ENCODE measurements at regions not wholly inside any gene's neighbourhood (a gene's known extent, or its start where the extent isn't known, plus 50 kb on each side); places are given as distances from the start of the nearest gene placed in this dataset.

DNA sequence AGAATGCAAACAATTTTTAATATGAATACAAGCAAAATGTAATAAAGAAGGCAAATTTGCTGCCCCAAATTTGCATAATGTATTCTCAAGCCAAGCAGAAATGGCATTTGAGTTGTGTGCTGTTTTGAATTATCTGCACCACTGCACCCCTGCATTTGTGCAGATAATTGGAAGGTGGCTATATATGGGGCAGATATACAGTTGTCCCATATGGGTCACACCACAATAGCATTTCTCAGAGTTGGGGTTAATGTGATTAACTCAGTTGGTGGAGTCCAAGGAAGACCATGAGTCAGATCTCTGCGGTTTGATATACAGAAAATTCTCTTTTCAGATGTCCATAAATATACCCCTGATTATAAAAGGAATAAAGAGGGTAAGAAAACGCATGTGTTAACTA lies 68.9 kb upstream of the EXOC4 start:
- Histone ChIP-seq H2BK12ac (ENCODE audit: insufficient read length, low read depth, low read length) (no peak overlapping the region), H3K79me2 (ENCODE audit: insufficient read depth, low read length) (no peaks in the 10 kb centered on the region), H4K5ac (ENCODE audit: insufficient read length, low read depth, low read length) (no peak overlapping the region), H4K91ac (ENCODE audit: insufficient read length, low read depth, low read length) (no peak overlapping the region), H2BK15ac (ENCODE audit: low read depth, low read length) (no peak overlapping the region), H3K4me2 (ENCODE audit: insufficient read depth, insufficient read length, low read length) (no peak overlapping the region), H3K14ac (ENCODE audit: insufficient read depth, low read length) (no peak overlapping the region), H2BK120ac (ENCODE audit: low read depth, low read length, poor library complexity, severe bottlenecking) (no peak overlapping the region), H3K4me1 (ENCODE audit: insufficient read depth, low read length) (peaks cover 10% of the 10 kb centered on the region; the same call in 1 of the 2 replicates), H4K20me1 (ENCODE audit: control insufficient read depth, insufficient read depth, insufficient read length) (no peaks in the 10 kb centered on the region), H3K56ac (ENCODE audit: insufficient read length, low read depth, low read length) (no peak overlapping the region), H3K9me3 (ENCODE audit: control insufficient read depth, low read depth, low read length) (no peaks in the 10 kb centered on the region), H3T11ph (ENCODE audit: low read length) (no peak overlapping the region), H3K23me2 (ENCODE audit: insufficient read length, low read depth, low read length, poor library complexity, severe bottlenecking) (no peaks in the 10 kb centered on the region), H3K9ac (ENCODE audit: extremely low read depth, insufficient read length, low read length) (no peak overlapping the region), H2BK20ac (ENCODE audit: low read depth, low read length, poor library complexity, severe bottlenecking) (no peak overlapping the region), H3K79me1 (ENCODE audit: insufficient read depth, low read depth, low read length, poor library complexity, severe bottlenecking) (no peaks in the 10 kb centered on the region), H4K8ac (replicated peaks; ENCODE audit: insufficient read length, low read depth, low read length) (no peak overlapping the region), H2AFZ (ENCODE audit: low read length) (no peak overlapping the region), H3K23ac (ENCODE audit: insufficient read length, low read depth, low read length) (no peak overlapping the region), H3K27me3 (ENCODE audit: insufficient read depth, low read length) (no peaks in the 10 kb centered on the region), H3K27ac (ENCODE audit: insufficient read length, low read depth, low read length) (no peak overlapping the region), H3K4ac (ENCODE audit: low read depth, low read length) (no peak overlapping the region), H3K18ac (ENCODE audit: insufficient read length, low read depth, low read length) (no peak overlapping the region), H2BK5ac (ENCODE audit: insufficient read length, low read length) (no peak overlapping the region), H2AK5ac (ENCODE audit: insufficient read length, low read length) (no peak overlapping the region)
- Mint-ChIP-seq H3K4me1 (peaks cover 27 to 36% of the 10 kb centered on the region in 2 experiments), H3K36me3 (ENCODE audit: insufficient read depth in 1 of 3, low read depth in 3 of 3) (peaks cover 0 to 2% (median 0%) of the 10 kb centered on the region in 3 experiments; a peak in 1 of 7 replicates), H3K27ac (no peak overlapping the region), H3K9me3 (no peaks in the 10 kb centered on the region; a peak in 1 of 5 replicates), H3K4me3 (no peak overlapping the region), H3K27me3 (ENCODE audit: low read depth) (no peaks in the 10 kb centered on the region)
- WGBS (ENCODE audit: extremely low coverage, insufficient read length, low lambda C conversion rate): no CpG with 5 or more reads among the region's 2 CpGs
- no peak for DNase-seq
- no peak for TF ChIP-seq CTCF (conservative IDR thresholded peaks at IDR 0.05)
